ENCODE measurements at regions not wholly inside any gene's neighbourhood (a gene's known extent, or its start where the extent isn't known, plus 50 kb on each side); places are given as distances from the start of the nearest gene placed in this dataset.

GRCh38 chr4:34943741-34944386 is 1300.5 kb downstream of the ARAP2 start:
- Histone ChIP-seq H3K4me1 (no peaks in the 10 kb centered on the region), H3K4me3 (ENCODE audit: low read depth, low read length) (no peak overlapping the region), H3K9me3 (no peaks in the 10 kb centered on the region), H3K36me3 (no peaks in the 10 kb centered on the region), H3K27me3 (no peaks in the 10 kb centered on the region)
- TF ChIP-seq CTCF (IDR thresholded peaks at IDR 0.05; ENCODE audit: low read depth, low read length) = no peak
- DNase-seq = no peak

DNA sequence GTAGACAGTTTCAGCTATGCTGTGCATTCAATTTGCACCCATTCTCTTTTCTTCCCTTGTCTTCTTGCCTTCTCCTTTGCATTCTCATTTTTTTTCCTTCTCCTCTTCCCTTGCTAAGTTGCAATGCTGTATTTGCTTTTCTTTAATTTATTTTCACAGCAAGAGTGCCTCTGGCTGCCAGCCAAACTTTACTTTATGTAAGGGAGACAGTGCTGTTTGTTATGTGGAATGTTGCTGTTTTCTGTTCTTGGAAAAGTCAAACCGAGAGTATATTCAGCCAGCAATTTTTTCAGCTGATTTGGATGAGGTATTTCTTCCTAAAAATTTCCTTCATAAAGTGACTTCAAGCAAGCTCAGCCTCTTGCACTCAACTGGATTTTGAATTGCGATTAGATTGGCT is 1293.4 kb downstream of the ARAP2 start:
- Histone ChIP-seq H3K4me1 (no peaks in the 10 kb centered on the region), H3K27me3 (no peaks in the 10 kb centered on the region), H3K36me3 (no peaks in the 10 kb centered on the region), H3K9me3 (no peaks in the 10 kb centered on the region), H3K4me3 (ENCODE audit: low read depth, low read length) (no peak overlapping the region)
- DNase-seq = no peak
- no peak for TF ChIP-seq CTCF (IDR thresholded peaks at IDR 0.05; ENCODE audit: low read depth, low read length)

DNA sequence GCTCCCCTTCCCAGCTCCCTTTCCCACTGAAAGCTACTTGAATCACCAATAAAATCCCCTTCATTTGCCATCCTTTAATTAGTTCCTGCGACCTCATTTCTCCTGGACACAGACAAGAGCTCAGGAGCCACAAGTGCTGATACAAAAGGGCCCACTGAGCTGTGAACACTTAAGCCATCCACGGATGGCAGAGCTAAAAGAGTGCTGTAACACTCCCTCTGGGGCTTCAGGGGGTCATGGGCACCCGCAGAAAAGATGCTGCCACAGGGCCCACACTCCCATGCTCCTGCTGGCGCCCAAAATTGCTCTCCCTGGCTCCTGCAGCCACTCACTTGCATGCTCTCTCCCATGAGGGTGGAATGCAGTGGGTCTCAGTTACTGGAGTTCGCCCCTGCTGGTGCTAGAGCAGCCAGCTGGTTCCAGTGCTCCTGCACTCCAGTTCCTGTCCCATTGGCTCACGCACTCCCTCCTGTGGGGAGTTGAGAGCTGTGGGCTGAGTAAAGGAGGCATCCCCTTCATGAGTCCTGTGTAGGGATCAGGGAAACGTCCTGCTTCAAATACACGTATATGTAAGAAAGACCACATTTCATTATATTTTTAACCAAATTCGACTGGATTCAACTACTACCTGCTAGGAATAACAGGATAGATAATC is 1291.0 kb downstream of the ARAP2 start:
- H3K4me1 ChIP-seq = no peaks in the 10 kb centered on the region
- no peaks in the 10 kb centered on the region for H3K9me3 ChIP-seq
- H3K27me3 ChIP-seq = no peaks in the 10 kb centered on the region
- peak; percentile 67 for DNase-seq
- TF ChIP-seq CTCF (IDR thresholded peaks at IDR 0.05; ENCODE audit: low read depth, low read length) = peak; percentile 72
- H3K4me3 ChIP-seq (ENCODE audit: low read depth, low read length) = no peak overlapping the region
- H3K36me3 ChIP-seq = no peaks in the 10 kb centered on the region

DNA sequence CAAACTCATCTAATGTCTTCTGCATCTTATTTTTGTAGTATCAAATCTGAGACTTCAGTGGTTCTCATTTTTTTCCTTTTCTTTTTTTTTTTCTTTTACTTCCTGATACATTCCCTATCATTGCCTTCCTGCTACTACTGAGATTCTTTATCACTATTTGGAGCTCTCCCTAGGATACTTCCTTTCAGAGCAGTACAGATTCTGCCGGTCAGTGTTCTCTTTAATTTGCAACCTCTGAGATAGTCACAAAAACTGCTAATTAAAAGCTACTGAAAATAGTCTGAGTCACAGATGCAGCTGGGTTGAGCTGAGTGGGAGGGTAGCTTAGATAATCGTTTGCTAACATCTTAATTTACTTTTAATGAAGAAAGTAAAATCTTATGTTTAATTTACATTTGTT is 1279.7 kb downstream of the ARAP2 start:
- no peak for TF ChIP-seq CTCF (IDR thresholded peaks at IDR 0.05; ENCODE audit: low read depth, low read length)
- no peak overlapping the region for H3K4me3 ChIP-seq (ENCODE audit: low read depth, low read length)
- no peak for DNase-seq
- H3K27me3 ChIP-seq = no peaks in the 10 kb centered on the region
- 0 out of 2 replicates have a peak, but pooled peaks cover 3% of the 10 kb centered on the region for H3K4me1 ChIP-seq
- H3K9me3 ChIP-seq = no peaks in the 10 kb centered on the region
- no peaks in the 10 kb centered on the region for H3K36me3 ChIP-seq

- Histone ChIP-seq H3K36me3 (no peaks in the 10 kb centered on the region), H3K9me3 (no peaks in the 10 kb centered on the region), H3K4me1 (0 out of 2 replicates have a peak, but pooled peaks cover 3% of the 10 kb centered on the region), H3K4me3 (ENCODE audit: low read depth, low read length) (no peak overlapping the region), H3K27me3 (no peaks in the 10 kb centered on the region)
- TF ChIP-seq CTCF (IDR thresholded peaks at IDR 0.05; ENCODE audit: low read depth, low read length) = no peak
- DNase-seq = no peak
Measured at GRCh38 chr4:34972189-34972588, 1272.1 kb downstream of the ARAP2 start.

- DNase-seq = no peak
- Histone ChIP-seq H3K4me1 (no peaks in the 10 kb centered on the region), H3K4me3 (ENCODE audit: low read depth, low read length) (no peak overlapping the region), H3K36me3 (no peaks in the 10 kb centered on the region), H3K9me3 (no peaks in the 10 kb centered on the region), H3K27me3 (no peaks in the 10 kb centered on the region)
- TF ChIP-seq CTCF (IDR thresholded peaks at IDR 0.05; ENCODE audit: low read depth, low read length) = no peak
Measured at GRCh38 chr4:34973650-34974312, 1270.5 kb downstream of the ARAP2 start.

All from BE2C (cell line).